DOHH2 (cell line): ENCODE measurements at regions not wholly inside any gene's neighbourhood (a gene's known extent, or its start where the extent isn't known, plus 50 kb on each side); places are given as distances from the start of the nearest gene placed in this dataset.

Experiments used
- H3F3A ChIP-seq: fragments of 200-600 bp; sonication (generic), shearing (Covaris generic); 2 replicates; pipeline ENCODE4 v1.6.0; 2016; ENCODE audit warnings: antibody characterized with exemption, mild to moderate bottlenecking; ENCODE audit not compliant: control insufficient read depth, insufficient read depth
- H3K27ac ChIP-seq: fragments of 200-600 bp; sonication (generic); 2 replicates; pipeline ENCODE4 v1.5.1; 2014; ENCODE audit warnings: low read depth, mild to moderate bottlenecking, low read length, moderate library complexity
- H3K27me3 ChIP-seq: fragments of 200-600 bp; sonication (generic); 2 replicates; pipeline ENCODE4 v1.6.1; 2014; ENCODE audit warnings: mild to moderate bottlenecking, low read length, mixed read lengths; ENCODE audit not compliant: control insufficient read depth
- H3K36me3 ChIP-seq: fragments of 200-600 bp; sonication (generic); 2 replicates; pipeline ENCODE4 v1.6.1; 2014; ENCODE audit warnings: mild to moderate bottlenecking, low read length, moderate library complexity, mixed read lengths; ENCODE audit not compliant: control insufficient read depth
- H3K4me1 ChIP-seq: fragments of 200-600 bp; sonication (generic); 2 replicates; pipeline ENCODE4 v1.6.1; 2014; ENCODE audit warnings: mild to moderate bottlenecking, low read length, mixed read lengths; ENCODE audit not compliant: control insufficient read depth
- H3K4me2 ChIP-seq: fragments of 200-600 bp; sonication (generic); 2 replicates; pipeline ENCODE4 v1.6.0; 2014; ENCODE audit warnings: mild to moderate bottlenecking, low read length, moderate library complexity
- H3K4me3 ChIP-seq: fragments of 200-600 bp; sonication (generic); 2 replicates; pipeline ENCODE4 v1.5.1; 2014; ENCODE audit warnings: mild to moderate bottlenecking, low read length, mixed read lengths
- H3K79me2 ChIP-seq: fragments of 200-600 bp; sonication (generic); 2 replicates; pipeline ENCODE4 v1.6.1; 2014; ENCODE audit warnings: mild to moderate bottlenecking, low read length, mixed read lengths; ENCODE audit not compliant: control insufficient read depth
- H3K9me2 ChIP-seq: fragments of 200-600 bp; sonication (generic); replicated peaks from 2 replicates; pipeline ENCODE4 v1.6.1; 2014; ENCODE audit warnings: mild to moderate bottlenecking, low read length, mixed read lengths; ENCODE audit not compliant: control insufficient read depth
- H3K9me3 ChIP-seq: fragments of 200-600 bp; sonication (generic); 2 replicates; pipeline ENCODE4 v1.6.1; 2014; ENCODE audit warnings: antibody characterized with exemption, low read length, mixed read lengths; ENCODE audit not compliant: control insufficient read depth, insufficient read depth
- H4K20me1 ChIP-seq: fragments of 200-600 bp; sonication (generic); 2 replicates; pipeline ENCODE4 v1.6.0; 2014; ENCODE audit warnings: low read depth, mild to moderate bottlenecking, antibody characterized with exemption, low read length, moderate library complexity; ENCODE audit not compliant: control insufficient read depth, insufficient read depth
- EZH2phosphoT487 ChIP-seq: fragments of 200-600 bp; sonication (generic); IDR thresholded peaks from 2 replicates; pipeline ENCODE4 v1.6.1; 2017; ENCODE audit warnings: borderline replicate concordance, mild to moderate bottlenecking, antibody characterized with exemption, low read length, moderate library complexity, mixed read lengths
- TF ChIP-seq, protein P1 (sequence below): fragments of 200-600 bp; sonication (generic); IDR thresholded peaks from one replicate; pipeline ENCODE4 v1.5.1; 2014; ENCODE audit warnings: antibody characterized with exemption, mild to moderate bottlenecking, low read depth, low read length; ENCODE audit not compliant: poor library complexity, severe bottlenecking

DNA sequence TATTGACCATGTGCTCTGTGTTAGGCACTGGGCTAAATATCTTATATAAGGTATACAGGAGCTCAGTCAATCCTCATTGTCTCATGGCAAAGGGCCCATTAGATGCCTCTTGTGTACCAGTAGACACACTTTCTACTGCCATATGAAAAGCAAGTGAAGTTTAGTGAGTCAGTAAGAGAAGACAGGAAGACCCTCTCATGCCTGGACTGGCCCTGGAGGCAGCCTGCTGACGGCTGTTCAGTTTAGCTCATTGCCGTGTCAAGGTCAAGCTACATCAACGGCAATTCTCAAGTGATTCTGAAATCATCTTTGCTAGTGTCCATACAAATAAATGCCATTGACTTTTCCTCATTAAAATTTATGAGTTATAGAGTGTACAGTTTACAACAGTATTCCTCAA, 237.9 kb downstream of the IRX1 start:
- H3F3A ChIP-seq: no peaks in the 10 kb centered on the region
- no peaks in the 10 kb centered on the region for H4K20me1 ChIP-seq
- no peaks in the 10 kb centered on the region for H3K36me3 ChIP-seq
- H3K27me3 ChIP-seq: no peaks in the 10 kb centered on the region
- H3K9me3 ChIP-seq: no peaks in the 10 kb centered on the region; the same call in 1 of the 2 replicates
- no peak overlapping the region for H3K4me3 ChIP-seq
- H3K9me2 ChIP-seq: no peaks in the 10 kb centered on the region
- no peaks in the 10 kb centered on the region for H3K79me2 ChIP-seq
- no peaks in the 10 kb centered on the region for H3K4me1 ChIP-seq
- H3K4me2 ChIP-seq: no peak overlapping the region
- TF ChIP-seq, protein P1, sequence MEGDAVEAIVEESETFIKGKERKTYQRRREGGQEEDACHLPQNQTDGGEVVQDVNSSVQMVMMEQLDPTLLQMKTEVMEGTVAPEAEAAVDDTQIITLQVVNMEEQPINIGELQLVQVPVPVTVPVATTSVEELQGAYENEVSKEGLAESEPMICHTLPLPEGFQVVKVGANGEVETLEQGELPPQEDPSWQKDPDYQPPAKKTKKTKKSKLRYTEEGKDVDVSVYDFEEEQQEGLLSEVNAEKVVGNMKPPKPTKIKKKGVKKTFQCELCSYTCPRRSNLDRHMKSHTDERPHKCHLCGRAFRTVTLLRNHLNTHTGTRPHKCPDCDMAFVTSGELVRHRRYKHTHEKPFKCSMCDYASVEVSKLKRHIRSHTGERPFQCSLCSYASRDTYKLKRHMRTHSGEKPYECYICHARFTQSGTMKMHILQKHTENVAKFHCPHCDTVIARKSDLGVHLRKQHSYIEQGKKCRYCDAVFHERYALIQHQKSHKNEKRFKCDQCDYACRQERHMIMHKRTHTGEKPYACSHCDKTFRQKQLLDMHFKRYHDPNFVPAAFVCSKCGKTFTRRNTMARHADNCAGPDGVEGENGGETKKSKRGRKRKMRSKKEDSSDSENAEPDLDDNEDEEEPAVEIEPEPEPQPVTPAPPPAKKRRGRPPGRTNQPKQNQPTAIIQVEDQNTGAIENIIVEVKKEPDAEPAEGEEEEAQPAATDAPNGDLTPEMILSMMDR: no peak
- TF ChIP-seq EZH2phosphoT487: no peak
- H3K27ac ChIP-seq: no peak overlapping the region

DNA sequence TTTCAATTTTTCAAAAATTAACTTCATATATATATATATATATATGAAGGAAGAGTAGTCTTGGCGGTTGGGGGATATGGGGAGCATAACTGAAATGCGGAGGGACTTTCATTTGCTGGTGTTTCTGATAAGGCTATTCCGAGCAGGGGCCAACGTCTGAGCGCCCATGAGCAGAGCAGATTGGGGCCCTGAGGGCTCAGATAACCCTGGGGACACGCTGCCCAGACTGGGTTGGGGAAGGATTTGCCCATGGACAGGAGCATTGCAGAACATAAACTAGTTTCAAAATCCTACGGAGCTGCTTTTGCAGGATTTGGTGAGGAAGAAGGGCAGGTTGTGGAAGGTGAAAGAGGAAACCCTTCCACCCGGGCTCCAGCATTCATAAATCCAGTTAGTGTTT, 240.2 kb downstream of the IRX1 start:
- no peaks in the 10 kb centered on the region for H4K20me1 ChIP-seq
- no peaks in the 10 kb centered on the region for H3F3A ChIP-seq
- no peak overlapping the region for H3K4me2 ChIP-seq
- H3K9me2 ChIP-seq: no peaks in the 10 kb centered on the region
- no peaks in the 10 kb centered on the region; the same call in 1 of the 2 replicates for H3K9me3 ChIP-seq
- TF ChIP-seq, protein P1: no peak
- no peak for TF ChIP-seq EZH2phosphoT487
- H3K4me1 ChIP-seq: no peaks in the 10 kb centered on the region
- H3K27me3 ChIP-seq: no peaks in the 10 kb centered on the region
- no peak overlapping the region for H3K27ac ChIP-seq
- H3K36me3 ChIP-seq: no peaks in the 10 kb centered on the region
- no peaks in the 10 kb centered on the region for H3K79me2 ChIP-seq
- no peak overlapping the region for H3K4me3 ChIP-seq

DNA sequence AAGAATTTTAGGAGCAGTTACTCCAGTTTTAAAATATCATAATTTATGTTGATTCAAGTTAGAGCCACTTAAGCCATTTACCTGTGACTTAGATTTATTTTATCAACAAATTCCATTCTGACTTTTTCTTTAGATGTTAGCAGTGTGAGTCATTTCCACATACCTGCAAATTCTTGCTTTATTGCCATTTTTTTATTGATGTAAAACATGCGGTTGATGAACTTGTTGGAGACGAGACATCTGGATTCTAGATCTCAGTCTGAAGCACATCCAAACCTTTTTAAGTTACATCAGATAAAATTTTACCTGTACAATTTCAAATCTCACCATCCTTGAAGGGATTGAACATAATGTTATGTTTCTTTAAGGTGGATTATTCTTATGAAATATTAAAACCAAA, 240.9 kb downstream of the IRX1 start:
- Histone ChIP-seq H3K4me3 (no peak overlapping the region), H3K4me1 (no peaks in the 10 kb centered on the region), H3K27ac (no peak overlapping the region), H3F3A (no peaks in the 10 kb centered on the region), H3K9me2 (no peaks in the 10 kb centered on the region), H4K20me1 (no peaks in the 10 kb centered on the region), H3K79me2 (no peaks in the 10 kb centered on the region), H3K36me3 (no peaks in the 10 kb centered on the region), H3K4me2 (no peak overlapping the region), H3K27me3 (no peaks in the 10 kb centered on the region), H3K9me3 (no peaks in the 10 kb centered on the region; the same call in 1 of the 2 replicates)
- TF ChIP-seq EZH2phosphoT487: no peak

DNA sequence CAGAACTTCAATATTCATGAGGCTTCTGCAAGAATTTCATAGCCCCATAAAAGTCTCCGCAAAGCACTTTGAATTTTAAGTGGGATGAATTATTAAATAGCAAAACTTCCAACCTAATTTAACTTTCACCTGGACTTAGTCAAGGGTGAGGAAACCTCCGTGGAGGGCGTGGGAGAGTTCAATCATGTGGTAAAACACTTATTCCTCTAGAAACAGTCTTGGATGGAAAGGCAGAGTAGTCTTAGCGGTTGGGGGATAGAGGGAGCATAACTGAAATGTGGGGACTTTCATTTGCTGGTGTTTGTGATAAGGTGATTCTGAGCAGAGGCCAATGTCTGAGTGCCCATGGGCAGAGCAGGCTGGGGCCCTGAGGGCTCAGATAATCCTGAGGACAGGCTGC, 241.9 kb downstream of the IRX1 start:
- Histone ChIP-seq H3F3A (no peaks in the 10 kb centered on the region), H3K4me1 (no peaks in the 10 kb centered on the region), H3K27ac (no peak overlapping the region), H3K4me3 (no peak overlapping the region), H3K27me3 (no peaks in the 10 kb centered on the region), H3K36me3 (no peaks in the 10 kb centered on the region), H3K9me3 (no peaks in the 10 kb centered on the region; the same call in 1 of the 2 replicates), H3K4me2 (no peak overlapping the region), H3K79me2 (no peaks in the 10 kb centered on the region), H4K20me1 (no peaks in the 10 kb centered on the region), H3K9me2 (no peaks in the 10 kb centered on the region)
- TF ChIP-seq, protein P1: no peak
- TF ChIP-seq EZH2phosphoT487: no peak
